ENCODE measurements at regions not wholly inside any gene's neighbourhood (a gene's known extent, or its start where the extent isn't known, plus 50 kb on each side); places are given as distances from the start of the nearest gene placed in this dataset.

DNA sequence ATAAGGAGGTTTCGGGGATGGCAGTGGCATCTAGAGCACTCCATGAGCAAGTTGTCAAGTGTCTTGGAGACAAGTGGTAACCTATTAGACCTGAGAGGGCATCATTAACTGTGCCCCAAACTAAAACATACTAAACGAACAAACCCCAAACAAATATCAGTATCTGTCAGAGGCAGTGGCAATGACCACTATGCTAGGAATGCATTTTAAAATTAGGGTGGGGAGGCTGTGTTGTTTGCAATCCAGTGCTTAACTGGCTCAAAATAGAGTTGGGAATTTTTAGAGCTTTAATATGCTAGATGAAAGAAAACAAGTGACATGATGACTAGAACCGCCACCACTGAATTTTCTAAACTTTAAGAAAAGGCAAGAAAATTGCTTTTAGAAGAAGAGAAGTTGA is 51.8 kb upstream of the TPRG1 start:
- no peak for TF ChIP-seq POLR2AphosphoS5 (IDR thresholded peaks at IDR 0.05)
- TF ChIP-seq, protein P1, sequence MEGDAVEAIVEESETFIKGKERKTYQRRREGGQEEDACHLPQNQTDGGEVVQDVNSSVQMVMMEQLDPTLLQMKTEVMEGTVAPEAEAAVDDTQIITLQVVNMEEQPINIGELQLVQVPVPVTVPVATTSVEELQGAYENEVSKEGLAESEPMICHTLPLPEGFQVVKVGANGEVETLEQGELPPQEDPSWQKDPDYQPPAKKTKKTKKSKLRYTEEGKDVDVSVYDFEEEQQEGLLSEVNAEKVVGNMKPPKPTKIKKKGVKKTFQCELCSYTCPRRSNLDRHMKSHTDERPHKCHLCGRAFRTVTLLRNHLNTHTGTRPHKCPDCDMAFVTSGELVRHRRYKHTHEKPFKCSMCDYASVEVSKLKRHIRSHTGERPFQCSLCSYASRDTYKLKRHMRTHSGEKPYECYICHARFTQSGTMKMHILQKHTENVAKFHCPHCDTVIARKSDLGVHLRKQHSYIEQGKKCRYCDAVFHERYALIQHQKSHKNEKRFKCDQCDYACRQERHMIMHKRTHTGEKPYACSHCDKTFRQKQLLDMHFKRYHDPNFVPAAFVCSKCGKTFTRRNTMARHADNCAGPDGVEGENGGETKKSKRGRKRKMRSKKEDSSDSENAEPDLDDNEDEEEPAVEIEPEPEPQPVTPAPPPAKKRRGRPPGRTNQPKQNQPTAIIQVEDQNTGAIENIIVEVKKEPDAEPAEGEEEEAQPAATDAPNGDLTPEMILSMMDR (IDR thresholded peaks at IDR 0.05) = no peak
